T-helper 9 cell (primary cell): ENCODE measurements at regions not wholly inside any gene's neighbourhood (a gene's known extent, or its start where the extent isn't known, plus 50 kb on each side); places are given as distances from the start of the nearest gene placed in this dataset.
"Not testable (repeated sequence)": the region's sequence is repeated elsewhere in the genome, so short reads cannot be mapped to it uniquely, and the experiment has no call there.

Source experiments
- DNase-seq: peaks from one replicate; pipeline ENCODE4 v3.0.0-alpha.2; 2020

DNA sequence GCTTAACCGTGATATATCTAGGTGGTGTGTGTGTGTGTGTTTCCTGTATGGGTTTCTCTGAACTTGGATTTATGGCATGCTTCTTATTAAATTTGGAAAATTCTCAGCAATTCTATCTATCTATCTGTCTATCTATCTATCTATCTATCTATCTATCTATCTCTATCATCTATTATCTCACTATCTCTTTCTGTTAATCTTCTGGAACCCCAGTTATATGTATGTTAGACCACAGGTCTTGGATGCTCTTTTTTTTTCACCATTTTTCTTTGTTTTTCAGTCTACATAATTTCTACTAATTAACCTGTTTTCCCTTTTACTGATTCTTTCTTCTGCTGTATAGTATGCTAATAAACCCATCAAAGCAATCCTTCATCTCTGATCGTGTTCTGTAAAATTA is 538.0 kb downstream of the PTPRU start:
- DNase-seq, result no peak

DNA sequence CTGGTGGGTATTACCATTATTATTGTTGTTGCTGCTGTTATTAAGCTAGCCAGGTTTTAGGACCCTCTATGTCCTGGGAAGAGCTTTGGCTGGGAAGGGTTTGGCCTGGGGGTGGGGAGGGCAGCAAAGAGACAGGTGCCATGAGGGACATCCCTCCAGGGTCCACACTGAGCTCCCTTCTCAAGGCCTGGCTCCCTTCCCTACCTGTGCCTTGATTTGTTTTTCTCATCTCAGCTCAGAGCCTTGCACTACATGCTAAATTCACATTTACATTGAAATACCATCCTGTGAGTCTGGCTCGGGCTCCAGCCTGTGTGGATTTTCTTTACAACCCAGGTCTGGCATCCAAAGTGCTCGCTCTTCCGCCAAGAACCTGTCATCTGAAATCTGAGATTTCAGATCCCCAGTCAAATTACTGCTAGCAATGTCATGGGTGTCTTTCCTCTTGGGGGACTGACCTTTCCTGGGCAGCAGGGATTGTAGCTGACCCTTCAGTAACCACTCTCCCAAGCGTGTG is 536.3 kb downstream of the PTPRU start:
- DNase-seq, result no peak

DNA sequence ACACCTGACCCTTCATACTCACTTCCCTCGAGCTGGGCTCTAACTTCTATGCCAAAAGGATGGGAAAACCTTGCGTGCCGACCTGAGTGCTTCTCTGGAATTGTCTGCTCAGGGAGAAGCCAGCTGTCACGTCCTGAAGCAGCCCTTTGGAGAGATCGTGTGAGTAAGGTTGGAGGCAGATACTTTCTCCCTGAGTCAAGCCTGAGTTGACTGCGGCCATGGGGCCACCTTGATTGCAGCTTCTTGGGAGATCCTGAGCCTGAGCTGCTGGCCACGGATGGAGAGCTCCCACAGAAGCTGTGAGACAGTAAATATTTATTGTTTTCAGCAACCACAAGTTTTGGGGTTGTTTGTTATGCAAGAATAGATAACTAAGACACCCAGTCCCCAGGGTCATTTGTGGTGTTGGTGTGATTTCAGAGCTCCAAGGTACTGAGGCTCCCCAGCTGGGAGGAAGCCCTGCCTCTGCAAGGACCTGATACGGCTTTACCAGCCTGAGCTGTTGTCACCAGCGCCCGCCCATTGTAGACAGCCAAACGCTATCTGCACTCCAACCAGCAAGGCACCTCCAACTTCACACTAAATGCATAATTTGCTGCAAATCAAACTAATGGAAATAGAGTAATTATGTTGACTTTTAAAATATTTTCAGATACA is 531.6 kb downstream of the PTPRU start:
- DNase-seq, result no peak

DNA sequence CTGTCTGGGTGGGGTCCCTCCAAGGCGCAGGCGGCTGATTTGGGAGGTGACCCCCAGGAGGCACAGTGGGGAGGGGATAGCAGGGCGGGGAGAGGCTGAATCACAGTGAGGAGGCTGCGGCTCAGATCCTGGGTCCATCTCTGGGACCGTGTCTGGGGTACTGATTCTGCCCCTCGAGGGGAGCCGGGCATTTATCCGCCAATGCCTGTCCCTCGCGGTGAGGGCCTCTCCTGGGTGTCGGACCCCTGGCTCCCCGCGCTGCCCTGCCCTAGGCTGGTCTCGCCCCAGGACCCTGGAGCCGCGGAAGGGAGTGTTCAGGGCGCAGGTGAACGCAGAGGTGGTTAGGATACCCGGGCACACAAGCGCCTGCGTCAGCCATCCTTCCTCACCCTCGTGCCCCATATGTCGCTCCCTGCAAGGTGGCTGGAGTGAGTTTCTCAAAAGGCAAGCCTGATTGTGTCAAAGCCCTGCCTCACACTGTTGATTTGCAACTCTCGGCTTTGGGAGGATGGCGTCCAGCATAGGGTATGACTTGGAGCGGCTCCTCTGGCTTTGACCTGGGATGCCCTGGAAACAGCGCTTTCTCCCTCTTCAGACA is 530.9 kb downstream of the PTPRU start:
- no peak for DNase-seq

DNA sequence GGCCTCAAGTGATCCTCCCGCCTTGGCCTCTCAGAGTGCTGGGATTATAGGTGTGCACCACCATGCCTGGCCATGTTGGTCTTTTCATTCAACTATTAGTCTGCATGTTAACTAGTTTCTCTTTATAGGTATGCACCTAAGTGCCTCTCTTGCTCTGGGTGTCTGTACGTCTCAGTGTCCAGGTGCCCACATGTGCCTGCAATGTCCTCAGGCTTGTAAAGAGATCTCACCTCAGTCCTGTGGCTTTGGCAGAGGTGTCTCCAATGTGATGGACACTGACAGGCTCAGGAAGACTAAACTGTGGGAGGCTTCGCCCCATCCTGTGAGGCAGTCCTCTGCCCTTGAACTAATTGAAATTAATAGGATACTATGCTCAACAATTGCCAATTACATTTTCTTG is 526.3 kb downstream of the PTPRU start:
- DNase-seq, result no peak

DNA sequence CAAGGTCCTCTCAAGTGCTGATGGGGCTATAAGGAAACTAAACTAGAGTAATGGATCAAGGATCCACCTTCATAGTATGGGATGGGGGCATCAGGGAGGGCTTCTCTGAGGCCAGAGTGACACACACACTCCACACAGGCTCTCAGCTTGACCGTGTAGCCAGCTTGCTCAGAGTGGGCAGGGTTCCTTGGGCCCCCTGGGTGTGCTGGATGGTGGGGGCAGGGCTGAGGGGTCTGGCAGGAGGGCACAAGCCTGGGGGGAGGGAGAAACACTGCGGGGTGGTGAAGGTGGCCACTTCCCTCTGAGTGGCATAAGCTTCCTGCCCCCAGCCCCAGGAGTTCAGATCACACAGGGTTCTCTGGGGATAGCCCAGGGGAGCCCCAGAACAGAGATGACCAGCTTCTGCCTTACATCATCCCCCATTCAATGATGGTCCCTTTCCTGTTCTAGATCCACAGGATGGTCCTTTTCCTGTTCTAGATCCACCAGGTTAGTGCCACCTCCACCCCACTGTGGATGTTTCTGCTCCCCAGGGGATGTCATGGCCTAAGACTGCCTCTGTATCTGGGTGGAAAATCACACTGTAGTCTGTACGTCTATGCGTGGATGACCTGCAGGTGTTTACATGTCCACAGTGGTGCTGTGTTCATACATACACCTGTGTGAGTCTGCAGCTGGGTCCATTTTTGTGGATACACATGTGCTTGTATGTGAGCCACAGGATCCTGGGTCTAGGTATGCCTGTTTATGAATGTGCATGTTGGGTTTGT is 525.0 kb downstream of the PTPRU start:
- no peak for DNase-seq

DNA sequence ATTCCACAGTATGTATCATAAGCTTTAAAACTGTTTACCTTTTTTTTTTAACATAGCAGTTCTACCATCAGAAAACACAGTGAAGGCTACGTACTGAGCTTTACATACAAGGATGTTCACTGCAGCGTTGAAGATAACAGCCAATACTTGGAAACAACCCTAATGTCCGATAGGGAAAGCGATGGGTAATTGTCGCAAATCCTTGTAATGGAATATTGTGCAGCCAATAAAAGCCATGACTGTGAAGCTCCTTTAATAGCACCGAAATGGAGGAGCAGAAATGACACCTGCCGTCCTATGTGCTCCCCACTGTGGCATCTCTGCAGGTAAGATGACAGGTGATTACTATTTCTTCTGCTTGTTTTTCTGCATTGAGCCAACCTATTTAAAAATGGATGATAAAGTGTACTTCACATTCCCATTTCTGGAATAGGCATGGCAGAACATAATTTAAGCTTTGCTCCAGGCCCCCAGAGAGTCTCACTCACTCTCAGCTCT is 523.8 kb downstream of the PTPRU start:
- DNase-seq, result no peak

DNA sequence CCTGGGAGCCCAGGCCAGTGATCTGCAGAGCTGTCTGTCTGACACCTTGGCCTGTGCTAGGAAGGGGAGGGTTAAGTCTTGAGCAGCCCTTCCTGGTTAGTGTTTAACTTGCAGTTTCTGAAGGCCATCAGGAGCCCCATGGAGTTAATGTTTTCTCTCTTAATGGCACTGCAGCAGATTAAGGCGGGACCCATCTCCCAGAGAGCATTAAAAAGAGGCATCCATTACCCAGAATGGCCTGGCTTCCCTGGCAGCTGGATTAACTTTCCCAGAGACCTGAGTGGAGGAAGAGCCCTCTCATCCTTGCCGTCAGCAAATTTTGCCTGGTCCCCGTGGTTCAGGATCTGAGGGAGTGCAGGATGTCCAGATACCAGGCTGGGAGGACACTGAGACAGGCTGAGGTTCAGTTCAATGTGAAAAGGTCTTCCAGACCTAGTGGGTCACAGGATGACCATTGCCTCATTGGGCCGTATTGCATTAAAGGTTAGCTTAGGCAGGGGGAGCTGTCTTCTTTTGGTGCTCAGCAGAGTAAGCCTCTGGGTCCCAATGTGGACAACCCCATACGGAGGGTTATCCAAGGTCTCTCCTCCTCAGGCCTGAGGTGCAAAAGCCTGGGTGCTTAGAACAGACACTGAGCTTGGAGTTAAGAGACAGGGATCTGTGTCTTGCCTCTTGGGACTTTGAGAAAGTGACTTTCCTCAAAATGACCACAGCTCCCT is 522.6 kb downstream of the PTPRU start:
- DNase-seq, result no peak

DNA sequence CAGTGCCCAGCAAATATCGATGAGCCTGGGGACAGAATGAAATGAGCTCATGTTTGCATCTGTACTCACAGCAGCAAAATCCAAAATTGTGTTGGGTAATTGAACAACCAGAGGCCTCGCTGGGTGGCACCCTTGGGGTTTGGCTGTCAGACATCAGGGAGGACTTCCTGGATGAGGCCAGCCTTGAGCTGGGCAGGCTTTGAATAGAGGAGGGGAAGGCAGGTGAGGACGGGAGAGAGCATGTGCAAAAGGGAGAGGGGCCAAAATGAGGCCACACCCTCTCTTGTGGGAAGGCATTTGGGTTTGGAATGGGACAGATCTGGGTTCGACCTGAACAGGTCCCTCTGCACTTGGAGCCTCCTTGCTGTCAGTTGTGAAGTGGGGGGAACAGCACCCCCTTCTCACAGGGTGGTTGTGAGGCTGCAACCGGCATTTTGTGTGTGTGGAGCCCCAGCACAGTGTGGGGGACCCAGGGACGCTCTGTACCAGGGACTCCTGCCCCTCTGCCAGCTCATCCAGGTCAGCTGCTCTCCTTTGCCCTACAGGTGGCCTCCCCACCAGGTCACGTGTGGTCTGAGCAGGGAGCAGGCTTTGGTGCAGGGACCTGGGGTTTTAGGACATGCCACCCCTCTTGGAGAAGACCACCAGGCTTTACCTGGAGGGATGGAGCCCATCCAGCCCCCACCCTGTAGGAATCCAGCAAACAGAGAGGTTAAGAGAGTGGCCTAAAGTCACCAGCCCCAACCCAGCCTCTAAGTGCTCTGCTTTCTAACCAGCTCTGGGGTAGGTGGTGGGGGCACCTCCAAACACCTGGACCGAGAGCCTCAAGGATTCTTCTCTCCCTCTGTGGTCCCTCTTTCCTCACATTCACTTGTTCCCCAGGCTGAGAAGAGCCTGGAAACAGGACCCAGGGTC is 521.8 kb downstream of the PTPRU start:
- no peak for DNase-seq

DNA sequence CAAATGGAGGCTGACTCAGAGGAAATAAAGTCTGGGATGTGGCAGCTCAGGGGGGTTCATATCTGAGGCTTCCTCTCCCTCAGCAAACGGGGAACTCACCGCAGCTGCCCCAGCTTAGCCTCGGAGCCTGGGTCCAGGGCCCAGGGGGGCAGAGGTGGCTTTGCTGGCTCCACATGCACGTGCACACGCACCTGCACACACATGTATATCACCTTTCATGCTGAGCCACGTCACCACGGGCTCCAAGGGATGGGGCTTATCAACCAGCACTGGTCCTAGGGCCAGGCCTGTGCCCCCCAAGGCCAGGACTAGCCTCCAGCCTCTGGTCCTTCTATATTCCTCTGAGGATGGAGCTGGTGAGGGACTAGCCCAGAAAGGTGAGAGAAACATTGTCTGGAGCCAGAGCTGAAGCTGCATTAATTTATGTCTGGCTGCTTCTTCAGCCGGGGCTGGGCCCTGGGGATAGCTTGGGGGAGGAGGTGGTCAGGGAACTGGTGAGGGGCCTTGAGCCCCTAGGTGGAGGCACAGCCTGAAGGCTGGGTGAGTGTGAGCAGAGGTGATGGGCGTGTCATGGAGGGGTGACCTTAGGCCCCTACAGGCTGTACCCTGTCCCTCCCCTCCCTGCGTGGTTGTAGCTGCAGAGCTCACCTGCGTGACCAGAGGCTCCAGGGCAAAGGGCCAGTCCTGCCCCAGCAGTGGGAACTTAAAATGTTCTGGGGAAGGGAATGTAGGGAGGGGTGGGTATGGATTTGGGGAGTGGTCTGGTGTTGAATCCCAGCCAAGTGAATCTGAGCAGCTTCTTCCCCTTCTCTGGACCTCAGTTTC is 520.8 kb downstream of the PTPRU start:
- no peak for DNase-seq

DNA sequence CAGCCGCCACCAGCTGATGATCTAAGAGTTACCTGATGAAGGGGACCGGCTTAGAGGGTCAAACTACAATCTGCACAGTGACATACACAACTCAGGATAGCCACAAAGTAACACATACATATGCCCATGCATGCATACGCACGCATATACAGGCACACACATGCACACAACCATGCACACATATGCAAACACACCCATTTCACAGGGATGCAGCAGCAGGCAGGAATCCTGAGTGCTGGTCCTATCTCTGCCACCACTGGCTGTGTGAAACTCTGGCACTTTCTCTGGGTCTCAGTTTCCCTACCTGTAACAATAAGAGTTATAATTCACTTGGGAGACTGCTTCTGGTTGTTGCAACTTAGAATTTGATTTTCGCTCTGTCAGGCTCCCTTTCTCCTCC is 520.2 kb downstream of the PTPRU start:
- no peak for DNase-seq

DNA sequence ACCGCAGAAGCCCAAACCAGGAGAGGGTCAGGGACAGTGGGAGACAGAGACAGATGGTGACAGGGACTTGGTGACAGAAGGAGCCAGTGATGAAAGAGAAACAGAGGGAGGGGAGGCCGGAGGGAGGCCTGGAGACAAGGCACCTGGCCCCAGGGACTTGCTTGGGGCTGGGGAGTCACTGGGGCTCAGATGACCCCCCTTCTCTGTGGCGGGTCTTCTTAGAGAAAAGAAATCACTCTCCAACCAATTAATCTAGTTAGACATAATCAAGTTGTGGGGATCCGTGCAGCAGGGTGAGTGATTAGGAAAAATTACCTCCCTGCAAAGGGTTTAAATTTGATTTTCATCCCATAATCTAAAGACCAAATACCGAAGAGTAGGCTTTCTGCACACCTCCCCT is 519.8 kb downstream of the PTPRU start:
- DNase-seq, result no peak

DNA sequence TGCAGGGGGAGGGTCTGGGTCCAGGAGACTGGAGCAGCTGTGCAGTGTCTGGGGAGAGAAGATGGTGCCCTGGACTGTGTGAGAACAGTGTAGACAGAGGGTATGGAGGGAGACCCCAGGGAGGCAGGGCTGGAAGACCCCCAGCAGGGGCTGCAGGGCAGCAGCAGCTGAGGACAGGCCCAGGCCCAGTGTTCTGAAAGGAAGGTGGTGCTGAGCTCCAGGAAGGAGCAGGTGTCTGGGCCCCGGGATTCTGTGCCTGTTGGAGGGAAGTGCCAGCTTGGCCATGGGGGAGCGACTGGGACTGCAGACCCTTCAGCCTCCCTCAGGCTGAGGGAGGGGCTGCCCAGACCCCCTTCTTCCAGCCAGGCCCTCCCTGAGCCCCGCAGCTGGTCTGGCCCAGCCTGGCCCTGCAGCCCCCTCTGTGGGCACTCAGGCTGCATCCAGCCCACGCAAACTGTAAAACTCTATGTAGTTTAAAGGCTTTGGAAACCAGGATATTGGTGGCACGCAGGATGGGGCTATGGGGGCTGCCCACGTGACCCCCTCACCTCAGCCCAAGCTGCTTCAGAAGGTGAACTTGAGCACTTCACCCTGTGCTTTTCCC is 519.2 kb downstream of the PTPRU start:
- not testable (repeated sequence) for DNase-seq

DNA sequence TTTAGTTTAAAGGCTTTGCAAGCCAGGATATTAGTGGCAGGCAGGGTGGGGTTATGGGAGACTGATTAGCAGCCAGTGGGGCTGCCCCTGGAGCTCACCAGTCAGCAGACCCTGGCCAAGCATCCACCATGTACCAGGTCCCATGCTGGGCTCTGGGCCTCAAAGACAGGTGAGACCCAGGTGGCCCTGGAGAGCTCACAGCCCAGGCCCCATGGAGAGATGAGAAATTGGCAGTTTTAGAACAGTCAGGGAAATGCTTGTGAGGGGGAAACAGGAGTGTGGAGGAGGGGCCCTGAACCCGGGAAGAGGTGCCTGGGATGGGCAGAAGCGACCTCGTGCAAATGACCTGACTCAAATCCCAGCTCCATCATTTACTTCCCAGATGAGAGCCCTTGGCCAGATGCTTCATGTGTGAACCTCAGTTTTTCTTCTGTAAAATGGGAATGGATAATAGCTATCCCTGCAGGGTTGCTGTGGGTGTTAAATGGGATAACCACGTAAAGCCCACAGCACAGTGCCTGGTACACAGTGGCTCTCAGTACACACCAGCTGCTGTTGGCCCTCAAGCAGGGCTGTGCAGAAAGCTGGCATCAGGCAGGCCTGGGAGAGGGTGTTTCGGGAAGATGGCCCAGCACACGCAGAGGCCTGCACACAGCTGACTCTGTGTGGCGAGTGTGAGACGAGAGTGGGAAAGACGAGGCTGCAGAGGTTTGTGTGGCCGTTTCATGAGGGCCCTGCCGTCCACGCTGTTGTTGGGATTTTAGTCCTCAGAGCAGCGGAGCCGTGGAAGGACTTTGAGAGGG is 518.5 kb downstream of the PTPRU start:
- no peak for DNase-seq

DNA sequence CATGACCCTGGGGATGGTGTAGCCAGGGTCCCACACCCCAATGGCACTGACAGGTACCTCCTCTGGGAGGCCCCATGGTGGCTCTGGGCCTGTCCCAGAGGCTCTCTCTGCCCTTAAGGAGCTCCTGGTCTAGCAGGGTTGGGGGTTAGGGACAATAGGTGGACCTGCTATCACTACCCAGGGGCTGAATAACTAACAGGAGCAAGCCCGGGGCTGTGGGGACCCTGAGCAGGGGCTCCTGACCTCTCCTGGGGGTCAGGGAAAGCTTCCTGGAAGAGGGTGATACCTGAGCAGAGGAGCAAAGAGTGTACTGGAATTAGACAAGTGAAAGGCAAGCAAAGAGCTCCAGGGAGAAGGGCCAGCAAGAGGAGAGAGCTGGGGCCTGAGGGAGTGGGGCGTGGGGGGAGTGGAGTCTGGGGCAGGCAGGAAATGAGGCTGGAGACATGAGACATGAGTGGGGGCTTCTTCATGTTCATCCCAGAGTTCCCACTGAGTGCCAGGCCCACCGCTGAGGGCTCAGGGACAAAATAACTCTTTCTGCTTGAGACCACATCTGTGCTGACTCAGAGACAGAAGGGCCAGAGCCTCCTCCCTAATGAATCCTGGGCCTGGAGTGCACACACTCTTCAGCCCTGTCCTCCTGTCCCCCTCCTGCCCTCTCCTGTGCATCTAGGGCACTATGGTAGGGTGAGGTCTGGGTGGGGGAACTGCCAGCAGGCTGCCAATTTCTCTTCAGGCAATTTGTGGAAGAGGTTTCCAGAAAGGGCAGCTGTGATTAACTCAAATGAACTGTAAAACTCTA is 517.6 kb downstream of the PTPRU start:
- DNase-seq, result no peak

DNA sequence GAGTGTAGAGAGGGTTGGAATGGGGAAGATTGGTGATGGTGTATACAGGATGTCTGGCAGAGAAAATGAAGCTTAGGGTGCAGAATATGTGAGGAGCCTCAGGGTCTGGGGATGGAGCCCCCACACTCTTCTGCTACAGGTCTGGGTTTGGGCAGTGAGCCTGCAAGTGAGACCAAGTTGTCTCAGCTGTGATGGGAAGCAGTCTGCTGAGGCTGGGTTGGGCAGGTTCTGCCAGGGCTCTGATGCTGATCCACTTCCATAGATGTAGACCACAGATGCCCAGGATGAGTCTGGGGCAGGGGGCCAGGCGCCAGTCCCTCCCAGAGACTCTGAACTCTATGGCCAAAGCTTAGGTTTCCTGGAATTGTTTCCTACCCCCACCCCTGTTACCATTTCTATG is 516.9 kb downstream of the PTPRU start:
- no peak for DNase-seq

DNA sequence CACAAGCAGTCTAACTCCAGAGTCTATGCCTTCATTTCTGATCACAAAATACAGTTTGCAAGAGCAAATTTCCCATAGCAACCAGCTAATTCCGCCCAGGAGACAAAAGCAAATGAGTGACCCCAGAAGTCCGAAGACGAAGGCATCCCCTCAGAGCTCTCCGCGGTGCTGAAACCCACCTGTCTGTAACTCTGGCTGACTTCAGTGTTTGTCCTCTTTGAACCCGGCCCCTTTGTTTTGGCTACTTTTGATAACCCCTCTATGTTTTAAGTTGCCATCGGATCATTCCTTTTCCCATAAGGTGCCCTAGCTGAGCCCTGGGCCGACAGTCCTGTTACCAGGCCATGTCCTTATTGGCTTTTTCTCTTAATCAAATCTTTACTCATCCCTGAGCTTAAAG is 515.8 kb downstream of the PTPRU start:
- DNase-seq, result no peak

DNA sequence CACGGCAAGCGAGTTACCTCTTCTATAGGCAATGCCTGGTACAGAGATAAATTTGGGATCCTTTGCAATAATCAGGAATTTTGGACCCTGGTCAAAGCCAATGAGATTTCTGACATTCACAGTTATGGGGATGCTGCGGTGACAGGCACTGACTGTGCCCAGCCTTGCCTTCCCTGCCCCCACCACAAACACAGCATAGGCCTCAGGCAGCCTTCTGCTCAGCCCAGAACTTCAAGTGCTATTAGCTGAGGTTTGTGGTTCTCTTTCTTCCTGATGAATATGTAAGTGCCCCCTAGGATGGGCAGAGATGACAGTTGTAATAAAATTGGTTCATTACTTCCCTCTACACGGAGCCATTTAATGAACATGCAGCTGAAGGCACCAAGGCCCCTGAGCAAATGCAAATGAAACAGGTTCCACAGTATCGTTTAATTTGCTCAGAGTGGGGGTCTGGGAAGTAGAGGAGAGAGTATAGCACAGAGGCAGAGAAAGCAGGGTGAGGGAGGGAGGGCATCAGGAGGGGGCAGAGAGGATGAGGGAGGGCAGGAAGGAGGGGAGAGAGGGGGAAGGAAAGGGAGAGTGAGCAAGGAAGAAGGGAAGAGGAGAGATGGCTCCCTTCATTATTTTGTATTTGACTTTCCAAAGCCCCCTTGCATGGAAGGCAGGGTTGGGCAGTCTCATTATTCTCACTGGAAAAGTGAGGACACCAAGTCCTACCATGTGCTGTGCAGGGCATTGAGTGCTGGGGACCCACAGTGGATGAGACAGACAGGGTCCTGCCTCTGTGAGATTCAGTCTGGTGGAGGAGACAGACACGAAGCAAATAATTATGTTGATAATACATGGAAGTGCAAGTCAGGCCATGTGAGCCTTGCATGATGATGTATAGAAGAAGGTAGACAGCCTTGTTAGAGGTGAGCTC is 513.0 kb downstream of the PTPRU start:
- DNase-seq, result no peak
